Stimulated activated naive CD8-positive, alpha-beta T cell treated with anti-CD3 and anti-CD28 coated beads, Interleukin-15, Interleukin-2, amounts not matched to agents 100 U/mL and 50 U/mL, for 24 hours (primary cell): ENCODE measurements at regions not wholly inside any gene's neighbourhood (a gene's known extent, or its start where the extent isn't known, plus 50 kb on each side); places are given as distances from the start of the nearest gene placed in this dataset.
A peak's percentile ranks its signal among the peaks of the same experiment; 100 is the strongest.
"Not testable (repeated sequence)": the region's sequence is repeated elsewhere in the genome, so short reads cannot be mapped to it uniquely, and the experiment has no call there.

Experiments used
- ATAC-seq: fragments of 150-1000 bp; cut with Tn5 transposase; one replicate; pipeline ENCODE4 v1.10.0; 2021
- DNase-seq: peaks from one replicate; pipeline ENCODE4 v3.0.0; 2021

- no peak for ATAC-seq
- DNase-seq, result no peak
Observed at GRCh38 chr3:127520993-127521392, 69.5 kb downstream of the TPRA1 start.

- ATAC-seq, result no peak
- no peak for DNase-seq
Observed at GRCh38 chr3:127518456-127519081, 72.0 kb downstream of the TPRA1 start.

GRCh38 chr3:127512256-127512655 lies 78.3 kb downstream of the TPRA1 start:
- no peak for DNase-seq
- no peak for ATAC-seq

GRCh38 chr3:127501177-127501576 lies 89.4 kb downstream of the TPRA1 start:
- no peak for ATAC-seq

GRCh38 chr3:127497676-127498075 lies 92.9 kb downstream of the TPRA1 start:
- no peak for DNase-seq
- ATAC-seq, result no peak

More at GRCh38 chr3:127501177-127501576, 89.4 kb downstream of the TPRA1 start:
- DNase-seq, result no peak

- DNase-seq (no peak), ATAC-seq (no peak)
Observed at GRCh38 chr3:127497166-127497565, 93.4 kb downstream of the TPRA1 start.

- ATAC-seq, result no peak
- DNase-seq, result no peak
Observed at GRCh38 chr3:127495821-127496655, 94.5 kb downstream of the TPRA1 start.

GRCh38 chr3:127493924-127494646 lies 96.4 kb downstream of the TPRA1 start:
- DNase-seq (no peak), ATAC-seq (no peak)

GRCh38 chr3:127492426-127492825 lies 98.1 kb downstream of the TPRA1 start:
- DNase-seq, result no peak
- ATAC-seq, result no peak

GRCh38 chr3:127491909-127492308 lies 98.6 kb downstream of the TPRA1 start:
- ATAC-seq, result no peak
- DNase-seq, result no peak

GRCh38 chr3:127491323-127491722 lies 99.2 kb downstream of the TPRA1 start:
- DNase-seq, result no peak
- no peak for ATAC-seq

- not testable (repeated sequence) for DNase-seq
Observed at GRCh38 chr3:127491024-127491305, 99.6 kb downstream of the TPRA1 start.

GRCh38 chr3:127490271-127491023 lies 100.1 kb downstream of the TPRA1 start:
- ATAC-seq, result no peak
- no peak for DNase-seq

More at GRCh38 chr3:127491024-127491305, 99.6 kb downstream of the TPRA1 start:
- ATAC-seq, result not testable (repeated sequence)

GRCh38 chr3:127489357-127489756 lies 101.2 kb downstream of the TPRA1 start:
- no peak for DNase-seq
- ATAC-seq, result no peak

- ATAC-seq (no peak), DNase-seq (no peak)
Observed at GRCh38 chr3:127488740-127489139, 101.8 kb downstream of the TPRA1 start.

GRCh38 chr3:127488141-127488672 lies 102.3 kb downstream of the TPRA1 start:
- DNase-seq, result no peak

GRCh38 chr3:127487196-127487595 lies 103.3 kb downstream of the TPRA1 start:
- no peak for DNase-seq

More at GRCh38 chr3:127488141-127488672, 102.3 kb downstream of the TPRA1 start:
- ATAC-seq, result no peak

GRCh38 chr3:127486321-127486944 lies 104.1 kb downstream of the TPRA1 start:
- ATAC-seq (no peak), DNase-seq (no peak)

More at GRCh38 chr3:127487196-127487595, 103.3 kb downstream of the TPRA1 start:
- no peak for ATAC-seq

- no peak for ATAC-seq
- DNase-seq, result no peak
Observed at GRCh38 chr3:127485396-127486170, 105.0 kb downstream of the TPRA1 start.

GRCh38 chr3:127484601-127485388 lies 105.7 kb downstream of the TPRA1 start:
- peak; percentile 69 for ATAC-seq

More at GRCh38 chr3:127484601-127485388, 105.7 kb downstream of the TPRA1 start:
- DNase-seq, result peak; percentile 23
